Middle frontal gyrus (tissue), 1 donor: ENCODE measurements at regions not wholly inside any gene's neighbourhood (a gene's known extent, or its start where the extent isn't known, plus 50 kb on each side); places are given as distances from the start of the nearest gene placed in this dataset.
"Not testable (repeated sequence)": the region's sequence is repeated elsewhere in the genome, so short reads cannot be mapped to it uniquely, and the experiment has no call there.

Experiments
- DNase-seq: peaks from one replicate; pipeline ENCODE4 v3.0.0-alpha.2; 2015; ENCODE audit warnings: low spot score; ENCODE audit errors: extremely low spot score

DNA sequence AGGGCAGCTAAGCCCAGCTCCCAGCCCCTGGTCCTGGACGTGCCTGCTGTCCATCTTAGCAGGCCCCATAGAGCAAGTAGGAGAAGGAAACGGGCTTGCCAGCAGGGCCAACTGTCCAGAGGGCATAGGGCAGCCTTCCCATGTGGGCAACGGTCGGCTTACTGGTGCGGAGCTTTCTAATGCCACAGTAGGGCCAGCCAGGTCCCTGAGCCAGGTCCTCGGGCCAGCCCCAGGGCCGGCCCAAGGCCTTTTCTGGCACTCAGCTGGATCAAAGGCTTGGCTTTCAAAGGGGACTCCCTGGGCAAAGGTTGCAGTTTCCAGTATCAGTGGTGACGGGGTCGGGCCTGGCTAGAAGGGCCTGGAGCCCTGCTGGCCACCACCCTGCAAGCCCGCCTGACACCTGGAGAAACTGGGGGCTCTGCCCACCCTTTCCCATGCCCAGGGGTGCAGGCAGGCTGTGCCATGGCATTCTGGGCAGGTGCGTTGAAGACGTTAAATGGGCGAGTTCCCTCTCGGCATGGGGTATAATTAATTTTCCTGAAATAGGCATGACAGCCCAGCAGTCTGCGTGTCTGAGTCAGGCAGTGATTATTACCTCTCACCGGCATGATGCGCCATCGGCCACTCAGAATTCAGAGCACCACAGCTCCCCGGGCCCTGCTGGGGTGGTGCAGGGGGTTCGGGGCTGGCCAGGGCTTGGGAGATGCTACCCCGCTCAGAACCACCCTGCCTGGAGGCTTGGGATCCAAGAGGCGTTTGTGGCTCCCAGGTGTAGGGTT lies 4387.3 kb upstream of the TPTE start:
- DNase-seq: not testable (repeated sequence)

- DNase-seq: not testable (repeated sequence)
Measured at GRCh38 chr21:6136732-6137131, 4384.7 kb upstream of the TPTE start.

DNA sequence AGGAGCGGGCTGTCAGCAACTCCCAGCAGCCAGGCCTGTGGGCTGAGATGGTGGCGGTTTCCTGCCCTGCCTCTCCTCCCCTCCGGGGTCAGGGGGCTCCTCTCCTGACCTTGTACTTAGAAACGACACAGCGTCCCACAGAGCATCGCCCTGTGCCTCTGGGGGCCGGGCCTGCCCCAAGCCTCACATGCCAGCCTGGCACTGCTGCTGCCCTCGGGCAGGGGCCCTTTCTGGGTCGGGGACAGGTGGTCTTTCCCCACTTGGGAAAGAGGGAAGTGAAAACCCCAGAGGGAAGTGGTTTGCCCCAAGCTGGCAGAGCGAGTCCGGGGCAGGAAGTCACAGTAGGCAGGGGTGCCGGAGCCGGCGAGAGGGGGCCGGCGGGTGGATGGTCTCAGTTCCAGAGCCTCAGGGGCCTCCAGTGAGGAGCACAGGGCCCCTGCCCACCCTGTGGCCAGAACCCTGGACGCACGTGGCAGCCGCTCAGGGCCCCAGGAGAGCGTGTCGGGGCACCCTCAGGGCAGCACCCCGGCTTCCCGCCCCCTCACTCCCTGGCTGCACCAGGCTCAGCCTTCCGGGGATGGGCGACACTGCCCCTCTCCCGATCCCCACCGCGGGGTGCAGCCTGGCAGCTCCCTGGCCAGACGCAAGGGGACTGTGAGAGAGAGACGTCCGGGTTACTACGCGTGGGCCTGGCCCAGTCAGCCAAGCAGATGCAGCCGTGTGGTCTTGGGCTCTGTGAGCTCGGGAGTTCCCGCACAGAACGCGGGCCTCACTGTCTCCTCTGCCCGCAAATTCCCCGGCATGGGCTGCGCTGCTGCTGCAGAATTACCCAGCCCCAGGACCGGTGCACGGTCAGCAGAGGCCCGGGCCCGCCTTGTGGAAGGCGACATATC lies 4382.9 kb upstream of the TPTE start:
- not testable (repeated sequence) for DNase-seq

- not testable (repeated sequence) for DNase-seq
Measured at GRCh38 chr21:6139331-6139730, 4382.1 kb upstream of the TPTE start.

DNA sequence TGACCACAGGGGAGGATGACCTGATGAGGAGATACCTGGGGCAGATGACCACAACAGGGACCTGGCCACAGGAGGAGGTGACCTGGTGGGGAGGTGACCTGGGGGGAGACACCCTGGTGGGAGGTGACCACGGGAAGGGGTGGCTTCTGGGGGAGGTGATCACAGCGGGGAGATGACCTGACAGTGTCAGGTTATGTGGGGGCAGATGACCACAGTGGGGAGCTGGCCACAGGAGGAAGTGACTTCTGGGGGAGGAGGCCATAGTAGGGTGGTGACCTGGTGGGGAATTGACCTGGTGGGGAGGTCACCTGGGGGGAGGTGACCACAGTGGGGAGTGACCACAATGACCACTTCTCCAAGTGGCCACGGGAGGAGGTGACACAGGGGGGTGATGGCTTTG lies 4381.5 kb upstream of the TPTE start:
- not testable (repeated sequence) for DNase-seq

DNA sequence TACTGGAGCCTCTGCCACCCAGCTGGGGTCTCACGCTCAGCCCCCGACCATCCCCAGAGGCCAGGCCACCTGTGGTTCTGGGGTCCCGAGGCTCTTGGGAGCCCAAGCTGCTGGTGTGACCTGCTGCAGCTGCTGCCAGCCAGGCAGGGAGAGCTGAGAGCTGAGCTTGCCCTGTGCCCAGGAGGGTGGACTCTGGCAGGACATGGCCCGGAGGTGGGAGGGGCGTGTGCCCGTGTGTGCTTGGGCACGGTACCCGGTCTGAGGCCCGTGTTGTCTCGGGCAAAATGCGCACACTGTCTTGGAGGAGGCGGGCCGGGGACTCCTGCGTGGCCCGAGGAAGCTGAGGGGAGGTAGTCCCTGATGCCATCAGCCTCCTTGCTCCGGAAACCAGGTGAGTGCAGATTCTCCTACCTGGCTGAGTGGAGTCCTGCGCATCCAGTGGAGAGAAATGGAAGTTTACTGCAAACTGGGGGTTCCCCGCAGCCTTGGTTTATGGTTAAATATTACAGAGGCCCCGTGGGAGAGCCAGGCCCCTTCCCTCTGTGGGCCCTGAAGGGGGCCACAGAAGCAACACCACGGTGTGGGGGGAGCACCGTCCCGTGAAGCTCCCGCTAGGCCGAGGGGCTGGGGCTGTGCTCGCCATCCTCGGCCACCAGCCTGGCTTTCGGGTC lies 4380.8 kb upstream of the TPTE start:
- DNase-seq: not testable (repeated sequence)

DNA sequence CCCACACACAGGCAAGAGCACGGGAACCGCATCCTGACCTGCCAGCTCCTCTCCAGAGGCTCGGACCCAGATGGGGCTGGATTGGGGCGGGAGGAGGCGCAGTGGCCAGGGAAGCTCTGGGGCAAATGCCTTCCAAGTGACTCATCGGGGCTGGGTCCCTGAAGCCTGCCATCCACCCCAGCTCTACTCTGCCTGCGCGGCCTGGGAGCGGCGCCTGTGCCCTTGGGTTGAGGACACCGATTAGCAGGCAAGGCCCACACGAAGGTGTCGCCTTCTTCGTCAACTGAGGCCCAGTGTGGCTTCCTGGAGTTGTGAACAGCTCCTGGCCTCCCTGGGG lies 4380.3 kb upstream of the TPTE start:
- DNase-seq: not testable (repeated sequence)

DNA sequence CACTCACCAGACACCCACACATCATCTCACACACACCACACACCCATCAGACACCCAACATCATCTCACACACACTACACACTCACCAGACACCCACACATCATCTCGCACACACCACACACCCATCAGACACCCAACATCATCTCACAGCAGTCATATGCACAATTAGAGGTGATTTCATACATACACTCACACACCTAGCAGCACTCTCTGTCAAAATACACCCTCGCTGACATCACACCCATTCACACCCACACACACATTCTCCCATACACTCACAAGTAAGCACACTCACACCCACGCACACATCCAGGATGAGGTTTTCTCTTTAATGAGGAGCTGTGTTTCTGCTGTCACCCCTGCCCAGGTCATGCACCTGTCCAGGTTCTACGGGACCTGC lies 4368.2 kb upstream of the TPTE start:
- DNase-seq: not testable (repeated sequence)

GRCh38 chr21:6154524-6155320 lies 4366.7 kb upstream of the TPTE start:
- not testable (repeated sequence) for DNase-seq

DNA sequence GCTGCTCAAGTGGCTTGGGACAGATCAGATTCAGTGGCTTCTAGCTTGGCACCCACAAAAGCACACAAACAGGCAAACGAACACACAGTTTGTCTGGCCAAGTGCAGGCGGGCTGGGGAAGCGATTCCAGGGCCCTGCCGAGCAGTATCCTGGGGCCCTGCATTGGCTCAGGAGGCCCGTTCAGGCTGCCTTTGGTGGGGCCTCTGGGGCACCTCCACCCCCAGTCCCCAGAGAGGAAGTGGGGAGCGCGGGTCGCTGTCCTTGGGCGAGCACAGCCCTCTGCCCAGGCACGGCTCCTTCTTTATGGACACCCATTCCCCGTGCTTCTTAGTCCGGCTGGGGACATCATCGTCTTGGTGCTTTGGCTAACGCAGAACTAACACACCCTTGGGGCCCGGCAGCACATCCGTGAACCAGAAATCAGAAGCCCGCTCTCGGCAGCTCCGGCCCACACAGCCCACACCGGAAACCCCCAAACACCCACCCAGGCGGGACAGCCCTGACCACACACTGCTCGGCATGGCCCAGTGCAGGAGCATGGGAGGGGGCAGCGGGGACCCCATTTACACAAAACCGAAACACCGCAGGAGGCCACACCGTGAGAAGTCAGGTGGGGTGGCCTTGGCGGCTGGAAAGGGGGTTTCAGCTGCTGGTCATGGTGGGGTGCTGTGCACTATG lies 4364.5 kb upstream of the TPTE start:
- not testable (repeated sequence) for DNase-seq

DNA sequence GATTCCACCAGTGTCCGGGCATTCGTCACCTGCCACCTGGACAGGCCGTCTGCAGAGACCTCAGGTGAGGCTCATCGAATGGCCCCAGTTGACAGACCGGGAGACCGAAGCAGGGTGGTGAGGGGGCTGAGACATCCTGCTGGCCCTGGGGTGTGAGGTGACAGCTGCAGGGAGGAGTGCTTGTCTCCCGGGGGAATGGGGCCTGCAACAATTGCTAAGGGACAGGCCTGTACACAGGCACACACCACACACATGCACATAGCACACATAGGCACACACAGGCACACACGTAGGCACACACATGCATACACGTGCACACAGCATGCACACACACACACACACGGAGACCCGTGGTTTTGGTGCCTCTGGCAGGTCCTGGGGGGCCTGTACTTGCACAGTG lies 4363.9 kb upstream of the TPTE start:
- not testable (repeated sequence) for DNase-seq

DNA sequence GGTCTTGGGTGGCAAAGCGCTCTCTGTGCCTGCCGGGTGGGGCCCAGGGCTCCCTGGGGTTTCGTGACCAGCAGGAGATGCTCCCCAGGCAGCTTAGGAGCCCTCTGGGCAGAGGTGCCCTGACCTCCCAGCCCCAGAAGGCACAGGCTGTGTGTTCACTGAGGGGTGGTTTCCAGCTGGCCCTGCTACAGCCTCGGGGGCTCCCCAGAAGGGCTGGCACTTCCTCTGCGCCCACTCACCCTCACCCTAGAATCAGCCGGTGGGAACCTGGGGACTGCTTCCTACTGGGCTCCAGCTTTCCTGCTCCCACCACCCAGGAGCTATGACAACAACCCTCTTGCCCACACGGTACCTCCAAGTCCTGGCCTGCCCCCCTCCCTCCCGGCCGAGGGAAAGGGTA lies 4363.2 kb upstream of the TPTE start:
- not testable (repeated sequence) for DNase-seq
